Tibial nerve (tissue), 4 donors: ENCODE measurements at regions not wholly inside any gene's neighbourhood (a gene's known extent, or its start where the extent isn't known, plus 50 kb on each side); places are given as distances from the start of the nearest gene placed in this dataset.

ENCODE experiments used
- EP300 ChIP-seq, 2 donors: sonication (generic); formaldehyde crosslinking; IDR thresholded peaks; one replicate each; pipeline ENCODE4 v1.6.1; 2017; ENCODE audit warnings: antibody characterized with exemption in 2 of 2, mild to moderate bottlenecking in 1 of 2
- POLR2A ChIP-seq, 2 donors: fragments of 450-650 bp; IDR thresholded peaks; one replicate each; pipeline ENCODE4 v1.6.1; 2017; ENCODE audit warnings: antibody characterized with exemption in 2 of 2, mild to moderate bottlenecking in 2 of 2, moderate library complexity in 2 of 2
- TF ChIP-seq, protein P1 (sequence below), 5 experiments: fragments of 200-600 bp in 3 of 5; fragments of 450-650 bp in 2 of 5; sonication (generic) in 3 of 5; IDR thresholded peaks; one replicate each; pipeline ENCODE4 v1.5.1; 2016 to 2019; ENCODE audit warnings: antibody characterized with exemption in 5 of 5, mild to moderate bottlenecking in 3 of 5, moderate library complexity in 2 of 5

DNA sequence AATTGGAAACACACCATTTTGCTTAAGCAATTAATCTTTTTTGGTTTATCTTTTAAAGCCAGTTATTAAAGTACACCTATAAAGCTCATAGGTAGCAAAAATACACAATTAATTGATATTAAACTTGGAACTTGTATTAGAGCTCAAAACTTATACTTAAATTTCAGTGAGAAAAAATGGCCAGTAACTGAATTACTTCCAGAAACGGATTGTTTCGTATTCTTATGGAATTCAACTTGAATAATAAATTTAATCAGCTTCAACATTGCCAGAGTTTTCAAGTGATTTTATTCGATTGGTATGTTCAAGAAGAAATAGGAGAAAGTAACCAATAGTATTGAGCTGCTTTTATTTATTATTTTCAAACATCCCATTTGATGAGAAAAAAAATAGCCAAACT lies 112.7 kb upstream of the PDE10A start:
- TF ChIP-seq POLR2A (IDR thresholded peaks at IDR 0.05) (no peak), EP300 (IDR thresholded peaks at IDR 0.05) (no peak)
- TF ChIP-seq, protein P1, sequence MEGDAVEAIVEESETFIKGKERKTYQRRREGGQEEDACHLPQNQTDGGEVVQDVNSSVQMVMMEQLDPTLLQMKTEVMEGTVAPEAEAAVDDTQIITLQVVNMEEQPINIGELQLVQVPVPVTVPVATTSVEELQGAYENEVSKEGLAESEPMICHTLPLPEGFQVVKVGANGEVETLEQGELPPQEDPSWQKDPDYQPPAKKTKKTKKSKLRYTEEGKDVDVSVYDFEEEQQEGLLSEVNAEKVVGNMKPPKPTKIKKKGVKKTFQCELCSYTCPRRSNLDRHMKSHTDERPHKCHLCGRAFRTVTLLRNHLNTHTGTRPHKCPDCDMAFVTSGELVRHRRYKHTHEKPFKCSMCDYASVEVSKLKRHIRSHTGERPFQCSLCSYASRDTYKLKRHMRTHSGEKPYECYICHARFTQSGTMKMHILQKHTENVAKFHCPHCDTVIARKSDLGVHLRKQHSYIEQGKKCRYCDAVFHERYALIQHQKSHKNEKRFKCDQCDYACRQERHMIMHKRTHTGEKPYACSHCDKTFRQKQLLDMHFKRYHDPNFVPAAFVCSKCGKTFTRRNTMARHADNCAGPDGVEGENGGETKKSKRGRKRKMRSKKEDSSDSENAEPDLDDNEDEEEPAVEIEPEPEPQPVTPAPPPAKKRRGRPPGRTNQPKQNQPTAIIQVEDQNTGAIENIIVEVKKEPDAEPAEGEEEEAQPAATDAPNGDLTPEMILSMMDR (IDR thresholded peaks at IDR 0.05), result no peak
